Hepatocyte (in vitro differentiated cells): ENCODE measurements at regions not wholly inside any gene's neighbourhood (a gene's known extent, or its start where the extent isn't known, plus 50 kb on each side); places are given as distances from the start of the nearest gene placed in this dataset.

Experiments
- DNase-seq: peaks from one replicate; pipeline ENCODE4 v3.0.0-alpha.2; 2016; ENCODE audit warnings: low spot score
- H2AFZ ChIP-seq: fragments of 200-600 bp; sonication (generic); 2 replicates; pipeline ENCODE4 v1.6.0; 2016; ENCODE audit warnings: antibody characterized with exemption, mild to moderate bottlenecking
- H3K27ac ChIP-seq: fragments of 200-600 bp; sonication (generic); 2 replicates; pipeline ENCODE4 v1.5.1; 2016; ENCODE audit warnings: mild to moderate bottlenecking
- H3K27me3 ChIP-seq: fragments of 200-600 bp; sonication (generic); 2 replicates; pipeline ENCODE4 v1.6.1; 2016
- H3K36me3 ChIP-seq: fragments of 200-600 bp; sonication (generic); replicated peaks from 2 replicates; pipeline ENCODE4 v1.5.1; 2016; ENCODE audit warnings: low read depth; ENCODE audit not compliant: insufficient read depth
- H3K4me1 ChIP-seq: fragments of 200-600 bp; sonication (generic); 2 replicates; pipeline ENCODE4 v1.5.1; 2016; ENCODE audit warnings: mild to moderate bottlenecking, moderate library complexity; ENCODE audit not compliant: insufficient read depth
- H3K4me2 ChIP-seq: fragments of 200-600 bp; sonication (generic); 2 replicates; pipeline ENCODE4 v1.6.0; 2016
- H3K4me3 ChIP-seq: fragments of 200-600 bp; sonication (generic); 2 replicates; pipeline ENCODE4 v1.5.1; 2016; ENCODE audit warnings: mild to moderate bottlenecking
- H3K79me2 ChIP-seq: fragments of 200-600 bp; sonication (generic); 2 replicates; pipeline ENCODE4 v1.6.0; 2017; ENCODE audit warnings: mild to moderate bottlenecking
- H3K9me2 ChIP-seq: fragments of 200-600 bp; sonication (generic); replicated peaks from 2 replicates; pipeline ENCODE4 v1.6.0; 2017; ENCODE audit warnings: mild to moderate bottlenecking; ENCODE audit not compliant: insufficient read depth
- H3K9me3 ChIP-seq: fragments of 200-600 bp; sonication (generic); 2 replicates; pipeline ENCODE4 v1.5.1; 2016; ENCODE audit warnings: low read depth, mild to moderate bottlenecking
- H4K20me1 ChIP-seq: fragments of 200-600 bp; sonication (generic); 2 replicates; pipeline ENCODE4 v1.6.0; 2016; ENCODE audit warnings: mild to moderate bottlenecking; ENCODE audit not compliant: insufficient read depth, poor library complexity, severe bottlenecking
- CTCF ChIP-seq: fragments of 200-600 bp; sonication (generic); IDR thresholded peaks from 2 replicates; pipeline ENCODE4 v1.5.1; 2016; ENCODE audit warnings: antibody characterized with exemption, mild to moderate bottlenecking; ENCODE audit not compliant: poor library complexity
- EZH2 ChIP-seq: fragments of 200-600 bp; sonication (generic); IDR thresholded peaks from 2 replicates; pipeline ENCODE4 v1.6.1; 2016; ENCODE audit warnings: antibody characterized with exemption, mild to moderate bottlenecking, borderline replicate concordance
- EZH2phosphoT487 ChIP-seq: fragments of 200-600 bp; sonication (generic); IDR thresholded peaks from one replicate; pipeline ENCODE4 v1.6.1; 2018; ENCODE audit warnings: antibody characterized with exemption, mild to moderate bottlenecking, low read depth, moderate library complexity; ENCODE audit not compliant: unreplicated experiment, severe bottlenecking
- WGBS: methylation state at CpG from one replicate; pipeline ENCODE4 v1.1.6; 2016; ENCODE audit warnings: low lambda C conversion rate; ENCODE audit errors: missing lambda C conversion rate; 5-methylcytosine and 5-hydroxymethylcytosine counted together

GRCh38 chr2:8498994-8499393 lies 182.9 kb upstream of the ID2 start:
- DNase-seq = no peak
- 88% methylated on average over 3 of the region's 3 CpGs for WGBS
- Histone ChIP-seq H3K79me2 (no peaks in the 10 kb centered on the region), H3K36me3 (no peaks in the 10 kb centered on the region), H3K9me3 (no peaks in the 10 kb centered on the region), H3K27me3 (no peaks in the 10 kb centered on the region), H3K4me3 (no peak overlapping the region), H3K9me2 (no peaks in the 10 kb centered on the region), H3K27ac (no peak overlapping the region), H3K4me2 (no peak overlapping the region), H2AFZ (no peak overlapping the region), H4K20me1 (no peaks in the 10 kb centered on the region), H3K4me1 (peaks cover 18% of the 10 kb centered on the region)
- no peak for TF ChIP-seq EZH2phosphoT487
- no peak for TF ChIP-seq EZH2
- no peak for TF ChIP-seq CTCF

- DNase-seq = peak; percentile 63
- H4K20me1 ChIP-seq = no peaks in the 10 kb centered on the region
- peak overlapping the region; percentile 79 for H3K27ac ChIP-seq
- TF ChIP-seq EZH2 = no peak
- TF ChIP-seq CTCF = no peak
- no peak for TF ChIP-seq EZH2phosphoT487
- no peaks in the 10 kb centered on the region for H3K36me3 ChIP-seq
- H3K9me2 ChIP-seq = no peaks in the 10 kb centered on the region
- H3K4me3 ChIP-seq = no peak overlapping the region
- no peaks in the 10 kb centered on the region for H3K79me2 ChIP-seq
- peak overlapping the region; percentile 14 for H3K4me2 ChIP-seq
- 69% methylated on average over 13 of the region's 13 CpGs for WGBS
- H3K27me3 ChIP-seq = no peaks in the 10 kb centered on the region
- no peaks in the 10 kb centered on the region for H3K9me3 ChIP-seq
- H2AFZ ChIP-seq = no peak overlapping the region
- peaks cover 18% of the 10 kb centered on the region for H3K4me1 ChIP-seq
Observed at GRCh38 chr2:8500124-8501054, 181.5 kb upstream of the ID2 start.

- 86% methylated on average over 7 of the region's 7 CpGs for WGBS
Observed at GRCh38 chr2:8501061-8501720, 180.7 kb upstream of the ID2 start.

More at GRCh38 chr2:8501061-8501720, 180.7 kb upstream of the ID2 start:
- TF ChIP-seq EZH2 (no peak), EZH2phosphoT487 (no peak), CTCF (no peak)
- peak overlapping the region; percentile 14 for H3K4me2 ChIP-seq
- no peaks in the 10 kb centered on the region for H4K20me1 ChIP-seq
- peak overlapping the region; percentile 79 for H3K27ac ChIP-seq
- no peak overlapping the region for H3K4me3 ChIP-seq
- H3K4me1 ChIP-seq = peaks cover 18% of the 10 kb centered on the region
- no peaks in the 10 kb centered on the region for H3K9me2 ChIP-seq
- no peaks in the 10 kb centered on the region for H3K9me3 ChIP-seq
- no peaks in the 10 kb centered on the region for H3K27me3 ChIP-seq
- H2AFZ ChIP-seq = no peak overlapping the region
- no peaks in the 10 kb centered on the region for H3K36me3 ChIP-seq
- peak; percentile 23 for DNase-seq
- no peaks in the 10 kb centered on the region for H3K79me2 ChIP-seq
